Endothelial cell of umbilical vein (primary cell): ENCODE measurements at regions not wholly inside any gene's neighbourhood (a gene's known extent, or its start where the extent isn't known, plus 50 kb on each side); places are given as distances from the start of the nearest gene placed in this dataset.

Experiments used
- BruUV-seq: library from RNA; stranded (reverse); fragments of 400-500 nt; replicated peaks from 2 replicates; lab custom pipeline; 2021; lab: Mats Ljungman, UMichigan
- CTCF ChIA-PET: fragments of 300-600, 350-600 bp; sonication (Branson Sonifier 250); formaldehyde crosslinking; loops from one replicate; lab custom pipeline; 2021; ENCODE audit warnings: antibody characterized with exemption, inconsistent platforms; lab: Charles Lee
- POLR2A ChIA-PET: fragments of 300-600, 350-600 bp; sonication (Branson Sonifier 250); formaldehyde crosslinking; loops from one replicate; lab custom pipeline; 2021; ENCODE audit warnings: antibody characterized with exemption, inconsistent platforms; lab: Charles Lee
- DNase-seq: peaks from one replicate; pipeline ENCODE4 v3.0.0-alpha.2; 2011; ENCODE audit warnings: low read depth, low spot score
- FAIRE-seq: peaks from 2 replicates; lab custom pipeline; 2011; peaks lifted over from hg19 to GRCh38; lab: Jason Lieb, UNC
- H2AFZ ChIP-seq: 2 replicates; pipeline ENCODE4 v1.6.0; 2012; ENCODE audit warnings: low read depth, low read length, control low read depth, inconsistent platforms
- H3K27ac ChIP-seq: 2 replicates; pipeline ENCODE4 v1.5.1; 2011; ENCODE audit warnings: low read depth, mild to moderate bottlenecking, control low read depth, low read length, moderate library complexity; ENCODE audit not compliant: insufficient read depth
- H3K27me3 ChIP-seq, 2 experiments: 2 replicates each; pipeline versions ENCODE4 v1.6.0 to v1.6.1; 2011; ENCODE audit warnings: low read length in 2 of 2, mixed read lengths in 1 of 2; ENCODE audit not compliant: control insufficient read depth in 2 of 2, insufficient read depth in 2 of 2
- H3K36me3 ChIP-seq, 2 experiments: 2 replicates in 1 of 2; 3 replicates in 1 of 2; pipeline ENCODE4 v1.5.1; 2011; ENCODE audit warnings: low read length in 2 of 2, mild to moderate bottlenecking in 1 of 2, moderate library complexity in 1 of 2; ENCODE audit not compliant: control insufficient read depth in 2 of 2, insufficient read depth in 2 of 2; ENCODE audit errors: extremely low read depth in 1 of 2
- H3K4me1 ChIP-seq: 3 replicates; pipeline ENCODE4 v1.5.1; 2011; ENCODE audit warnings: mild to moderate bottlenecking, low read length; ENCODE audit not compliant: control insufficient read depth, insufficient read depth; ENCODE audit errors: extremely low read depth
- H3K4me2 ChIP-seq: 2 replicates; pipeline ENCODE4 v1.6.1; 2011; ENCODE audit warnings: low read length, control low read depth, mixed read lengths; ENCODE audit not compliant: insufficient read depth
- H3K4me3 ChIP-seq, 3 experiments: fragments of 200-600 bp in 1 of 3; sonication (generic), shearing (Covaris generic) in 1 of 3; replicated peaks in 1 of 3; 2 replicates each; pipeline ENCODE4 v1.5.1; 2011 to 2016; ENCODE audit warnings: control low read depth in 3 of 3, low read length in 3 of 3, mild to moderate bottlenecking in 2 of 3, inconsistent platforms in 1 of 3, low read depth in 1 of 3, moderate library complexity in 1 of 3; ENCODE audit not compliant: insufficient read depth in 1 of 3
- H3K79me2 ChIP-seq: 2 replicates; pipeline ENCODE4 v1.6.0; 2012; ENCODE audit warnings: low read length, inconsistent platforms; ENCODE audit not compliant: control insufficient read depth, insufficient read depth
- H3K9ac ChIP-seq: replicated peaks from 2 replicates; pipeline ENCODE3; 2011; ENCODE audit warnings: low read length, control low read depth; ENCODE audit not compliant: insufficient read depth; ENCODE audit errors: extremely low read depth
- H3K9me1 ChIP-seq: replicated peaks from 3 replicates; pipeline ENCODE4 v1.6.0; 2011; ENCODE audit warnings: mild to moderate bottlenecking, low read length; ENCODE audit not compliant: control insufficient read depth, insufficient read depth; ENCODE audit errors: extremely low read depth
- H3K9me3 ChIP-seq: replicated peaks from 2 replicates; pipeline ENCODE4 v1.5.1; 2012; ENCODE audit warnings: low read length, inconsistent platforms; ENCODE audit not compliant: control insufficient read depth, insufficient read depth
- H4K20me1 ChIP-seq: replicated peaks from 2 replicates; pipeline ENCODE3; 2011; ENCODE audit warnings: mild to moderate bottlenecking, low read length; ENCODE audit not compliant: control insufficient read depth, insufficient read depth; ENCODE audit errors: extremely low read depth
- CTCF ChIP-seq, 2 donors: IDR thresholded peaks; 1 replicate in 1 of 2; 2 replicates in 1 of 2; pipeline ENCODE4 v1.5.1; 2011; ENCODE audit warnings: low read length in 2 of 2, mild to moderate bottlenecking in 2 of 2, moderate library complexity in 2 of 2, control low read depth in 1 of 2, inconsistent platforms in 1 of 2, low read depth in 1 of 2; ENCODE audit not compliant: insufficient read depth in 1 of 2; ENCODE audit errors: extremely low read depth in 1 of 2
- EZH2 ChIP-seq: IDR thresholded peaks from 2 replicates; pipeline ENCODE4 v1.6.1; 2012; ENCODE audit warnings: borderline replicate concordance, low read depth, mild to moderate bottlenecking, moderate library complexity, low read length, inconsistent platforms; ENCODE audit not compliant: severe bottlenecking
- FOS ChIP-seq: IDR thresholded peaks from 2 replicates; pipeline ENCODE4 v1.6.1; 2011; ENCODE audit warnings: mild to moderate bottlenecking, low read length, moderate library complexity, borderline replicate concordance; ENCODE audit not compliant: insufficient read depth
- GATA2 ChIP-seq: IDR thresholded peaks from 2 replicates; pipeline ENCODE4 v1.7.0; 2011; ENCODE audit warnings: low read depth, mild to moderate bottlenecking, moderate library complexity, mixed read lengths, low read length; ENCODE audit not compliant: insufficient read length, insufficient read depth
- JUN ChIP-seq: IDR thresholded peaks from 2 replicates; pipeline ENCODE4 v1.6.1; 2011; ENCODE audit warnings: borderline replicate concordance, low read depth; ENCODE audit not compliant: insufficient read length, insufficient read depth
- MYC ChIP-seq: IDR thresholded peaks from one replicate; pipeline ENCODE4 v1.6.1; 2011; ENCODE audit warnings: mild to moderate bottlenecking, low read depth, low read length
- POLR2A ChIP-seq: IDR thresholded peaks from 2 replicates; pipeline ENCODE4 v1.6.1; 2012; ENCODE audit warnings: low read depth, mild to moderate bottlenecking, control low read depth, low read length
- POLR2AphosphoS5 ChIP-seq: IDR thresholded peaks from 2 replicates; pipeline ENCODE4 v1.6.1; 2012; ENCODE audit warnings: low read depth, mild to moderate bottlenecking, control low read depth, low read length, moderate library complexity; ENCODE audit not compliant: insufficient read depth
- dilution Hi-C: fragments of 300-500 bp; cut with MboI; formaldehyde crosslinking; loops from one replicate; pipeline ENCODE4 v1.15.0; 2019; ENCODE audit warnings: low sequenced_read_pairs; ENCODE audit not compliant: extremely low pct_ligation_motif_present
- intact Hi-C: fragments of 100-400 bp; cut with micrococcal nuclease; formaldehyde crosslinking; loops from one replicate; pipeline ENCODE4 v1.10.0; 2022
- TF ChIP-seq, protein P1 (sequence below): IDR thresholded peaks from 2 replicates; pipeline ENCODE4 v1.6.1; 2011; ENCODE audit not compliant: insufficient read depth, insufficient read length

- no peak overlapping the region for H2AFZ ChIP-seq
- TF ChIP-seq POLR2AphosphoS5 (no peak), POLR2A (no peak), GATA2 (no peak), MYC (no peak), CTCF (IDR thresholded peaks at IDR 0.05; ENCODE audit: extremely low read depth in 1 of 2, insufficient read depth in 1 of 2, low read depth in 1 of 2, low read length in 2 of 2) (no peak), FOS (no peak), JUN (no peak), EZH2 (no peak)
- TF ChIP-seq, protein P1, sequence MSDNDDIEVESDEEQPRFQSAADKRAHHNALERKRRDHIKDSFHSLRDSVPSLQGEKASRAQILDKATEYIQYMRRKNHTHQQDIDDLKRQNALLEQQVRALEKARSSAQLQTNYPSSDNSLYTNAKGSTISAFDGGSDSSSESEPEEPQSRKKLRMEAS = no peak
- ChIA-PET POLR2A (no interaction called here), CTCF (no interaction called here)
- H3K4me2 ChIP-seq = no peak overlapping the region
- dilution Hi-C loops (no loop called here), intact Hi-C loops (no loop called here)
- DNase-seq (no peak), FAIRE-seq (no peak)
- no TSS peak for BruUV-seq
- H3K9me1 ChIP-seq = no peaks in the 10 kb centered on the region
- H3K36me3 ChIP-seq = no peaks in the 10 kb centered on the region
- peaks cover 2% of the 10 kb centered on the region for H3K9me3 ChIP-seq
- no peaks in the 10 kb centered on the region for H3K79me2 ChIP-seq
- no peak overlapping the region for H3K27ac ChIP-seq
- H3K9ac ChIP-seq = no peak overlapping the region
- H3K27me3 ChIP-seq = no peaks in the 10 kb centered on the region
- no peaks in the 10 kb centered on the region for H4K20me1 ChIP-seq
- no peak overlapping the region for H3K4me3 ChIP-seq
- no peaks in the 10 kb centered on the region for H3K4me1 ChIP-seq
These were observed 293.8 kb downstream of the IGSF11 start for GRCh38 chr3:118740722-118741290.
